ENCODE measurements at regions not wholly inside any gene's neighbourhood (a gene's known extent, or its start where the extent isn't known, plus 50 kb on each side); places are given as distances from the start of the nearest gene placed in this dataset.

GRCh38 chr5:15304914-15305834, 194.8 kb upstream of the FBXL7 start:
- Histone ChIP-seq H4K20me1 (ENCODE audit: insufficient read depth, low read length) (no peaks in the 10 kb centered on the region), H3K27me3 (ENCODE audit: control insufficient read depth, insufficient read depth, low read length) (peaks cover 3% of the 10 kb centered on the region; the same call in 1 of the 2 replicates), H3K4me1 (ENCODE audit: control insufficient read depth, insufficient read depth, low read length) (no peaks in the 10 kb centered on the region), H3K9ac (ENCODE audit: low read depth, low read length) (no peak overlapping the region), H3K23ac (ENCODE audit: low read depth, low read length) (no peak overlapping the region), H2BK20ac (ENCODE audit: low read depth, low read length) (no peak overlapping the region), H4K8ac (ENCODE audit: low read depth in 2 of 2, low read length in 2 of 2) (no peak overlapping the region), H2BK5ac (ENCODE audit: low read depth, low read length, poor library complexity, severe bottlenecking) (no peak overlapping the region), H2BK120ac (ENCODE audit: low read depth, low read length) (no peak overlapping the region), H2AK9ac (replicated peaks; ENCODE audit: low read depth, low read length, poor library complexity) (no peak overlapping the region), H3K4me3 (ENCODE audit: insufficient read depth, low read depth, low read length) (no peak overlapping the region), H3K18ac (ENCODE audit: low read depth, low read length) (no peak overlapping the region), H3K27ac (ENCODE audit: insufficient read depth, low read length) (no peak overlapping the region), H3K79me1 (ENCODE audit: low read depth in 1 of 2, low read length in 2 of 2) (no peaks in the 10 kb centered on the region), H3K9me1 (ENCODE audit: insufficient read depth, low read length) (no peaks in the 10 kb centered on the region), H4K5ac (ENCODE audit: low read depth, low read length) (no peak overlapping the region), H3K36me3 (ENCODE audit: control insufficient read depth, insufficient read depth, low read length) (no peaks in the 10 kb centered on the region), H3K14ac (replicated peaks; ENCODE audit: low read depth, low read length) (no peak overlapping the region), H2AK5ac (ENCODE audit: low read depth, low read length) (no peak overlapping the region), H3K56ac (ENCODE audit: extremely low read depth, insufficient read depth, low read length) (no peak overlapping the region), H4K91ac (ENCODE audit: insufficient read depth, low read depth, low read length) (no peak overlapping the region), H3K4me2 (ENCODE audit: low read depth, low read length) (no peak overlapping the region), H2BK15ac (ENCODE audit: low read depth, low read length) (no peak overlapping the region), H2AFZ (replicated peaks; ENCODE audit: low read length, poor library complexity) (no peak overlapping the region), H3K4ac (ENCODE audit: low read depth, low read length) (no peak overlapping the region), H3K9me3 (ENCODE audit: control insufficient read depth, insufficient read depth, low read length) (no peaks in the 10 kb centered on the region)
- no TSS peak for BruUV-seq (replicated peaks)
- ChIA-PET CTCF (no interaction called here), POLR2A (ENCODE audit: unreplicated experiment) (no interaction called here)
- WGBS, 2 experiments (ENCODE audit: extremely low coverage in 2 of 2, insufficient read length in 1 of 2), result no CpG with 5 or more reads among the region's 2 CpGs
- in situ Hi-C loops (cut with MboI; ENCODE audit: low sequenced_read_pairs), result no loop called here
- no peak for DNase-seq
- dilution Hi-C loops (cut with HindIII; ENCODE audit: low sequenced_read_pairs, unreplicated experiment), result no loop called here
- TF ChIP-seq MAZ (IDR thresholded peaks at IDR 0.05; ENCODE audit: borderline replicate concordance, low read depth, low read length) (no peak), CEBPB (IDR thresholded peaks at IDR 0.05; ENCODE audit: low read depth, low read length) (peak; percentile 23; the same call in 1 of the 2 replicates)
- intact Hi-C loops (cut with micrococcal nuclease), result no loop called here
- no peak for ATAC-seq (ENCODE audit: low read depth)

Measured in IMR-90 (cell line).